Activated CD4-positive, alpha-beta T cell treated with anti-CD3 and anti-CD28 coated beads for 24 hours (primary cell): ENCODE measurements at regions not wholly inside any gene's neighbourhood (a gene's known extent, or its start where the extent isn't known, plus 50 kb on each side); places are given as distances from the start of the nearest gene placed in this dataset.

ENCODE experiments used
- DNase-seq, 2 donors: peaks; one replicate each; pipeline ENCODE4 v3.0.0-alpha.2; 2020; ENCODE audit warnings: low read depth in 2 of 2

- no peak for DNase-seq
Observed at GRCh38 chr17:79422236-79422635, 188.6 kb downstream of the RBFOX3 start.

- peak; percentile 22 to 24 for DNase-seq
Observed at GRCh38 chr17:79420318-79421243, 190.3 kb downstream of the RBFOX3 start.

GRCh38 chr17:79417476-79417988 is 193.3 kb downstream of the RBFOX3 start:
- DNase-seq = no peak

GRCh38 chr17:79415909-79416308 is 194.9 kb downstream of the RBFOX3 start:
- no peak for DNase-seq

- no peak for DNase-seq
Observed at GRCh38 chr17:79415365-79415764, 195.5 kb downstream of the RBFOX3 start.

- DNase-seq = no peak
Observed at GRCh38 chr17:79414793-79415211, 196.0 kb downstream of the RBFOX3 start.

- no peak for DNase-seq
Observed at GRCh38 chr17:79414063-79414792, 196.6 kb downstream of the RBFOX3 start.

- DNase-seq = no peak
Observed at GRCh38 chr17:79413611-79414010, 197.2 kb downstream of the RBFOX3 start.

GRCh38 chr17:79412886-79413390 is 197.9 kb downstream of the RBFOX3 start:
- DNase-seq = no peak

GRCh38 chr17:79412110-79412509 is 198.7 kb downstream of the RBFOX3 start:
- no peak for DNase-seq

- DNase-seq = no peak
Observed at GRCh38 chr17:79411419-79411818, 199.4 kb downstream of the RBFOX3 start.

- no peak for DNase-seq
Observed at GRCh38 chr17:79410681-79411080, 200.2 kb downstream of the RBFOX3 start.

- DNase-seq = no peak
Observed at GRCh38 chr17:79408251-79408650, 202.6 kb downstream of the RBFOX3 start.

GRCh38 chr17:79407385-79407784 is 203.5 kb downstream of the RBFOX3 start:
- DNase-seq = no peak

- no peak for DNase-seq
Observed at GRCh38 chr17:79406316-79406715, 204.5 kb downstream of the RBFOX3 start.

GRCh38 chr17:79405823-79406222 is 205.0 kb downstream of the RBFOX3 start:
- DNase-seq = no peak

- no peak for DNase-seq
Observed at GRCh38 chr17:79404136-79404911, 206.5 kb downstream of the RBFOX3 start.

- DNase-seq = no peak
Observed at GRCh38 chr17:79401704-79402674, 208.9 kb downstream of the RBFOX3 start.

GRCh38 chr17:79400989-79401703 is 209.7 kb downstream of the RBFOX3 start:
- DNase-seq = peak; percentile 55 to 72
